A549 (cell line): ENCODE measurements at regions not wholly inside any gene's neighbourhood (a gene's known extent, or its start where the extent isn't known, plus 50 kb on each side); places are given as distances from the start of the nearest gene placed in this dataset.
"Not testable (repeated sequence)": the region's sequence is repeated elsewhere in the genome, so short reads cannot be mapped to it uniquely, and the experiment has no call there.

Source experiments
- PHF8 ChIP-seq: fragments of 200-600 bp; sonication (generic); IDR thresholded peaks from 2 replicates; pipeline ENCODE4 v1.6.1; 2016; ENCODE audit warnings: low read depth, mild to moderate bottlenecking, antibody characterized with exemption, moderate library complexity, borderline replicate concordance
- ZNF302 ChIP-seq: fragments of 250-450 bp; sonication (Bioruptor Pico); IDR thresholded peaks from 2 replicates; pipeline ENCODE4 v1.9.0; 2021; ENCODE audit warnings: inconsistent platforms, mild to moderate bottlenecking, moderate library complexity
- TF ChIP-seq, protein P1 (sequence below): IDR thresholded peaks from 2 replicates; pipeline ENCODE4 v1.6.1; 2012; ENCODE audit warnings: low read depth, borderline replicate concordance
- TF ChIP-seq, protein P2 (sequence below): fragments of >200 bp; sonication (Bioruptor Twin); formaldehyde crosslinking; IDR thresholded peaks from 3 replicates; pipeline ENCODE4 v1.5.1; 2016

DNA sequence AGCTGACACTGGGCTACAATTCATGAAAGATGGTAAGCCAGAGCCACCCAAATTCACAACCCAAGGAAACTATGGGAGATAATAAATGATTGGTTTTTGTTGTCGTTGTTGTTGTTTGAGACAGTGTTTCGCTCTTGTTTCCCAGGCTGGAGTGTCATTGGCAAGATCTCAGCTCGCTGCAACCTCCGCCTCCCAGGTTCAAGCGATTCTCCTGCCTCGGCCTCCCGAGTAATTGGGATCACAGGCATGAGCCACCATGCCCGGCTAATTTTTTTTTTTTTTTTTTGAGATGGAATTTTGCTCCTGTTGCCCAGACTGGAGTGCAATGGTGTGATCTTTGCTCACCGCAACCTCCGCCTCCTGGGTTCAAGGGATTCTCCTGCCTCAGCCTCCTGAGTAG, 65.9 kb upstream of the METTL9 start:
- TF ChIP-seq PHF8, ZNF302: not testable (repeated sequence)
- TF ChIP-seq, protein P1, sequence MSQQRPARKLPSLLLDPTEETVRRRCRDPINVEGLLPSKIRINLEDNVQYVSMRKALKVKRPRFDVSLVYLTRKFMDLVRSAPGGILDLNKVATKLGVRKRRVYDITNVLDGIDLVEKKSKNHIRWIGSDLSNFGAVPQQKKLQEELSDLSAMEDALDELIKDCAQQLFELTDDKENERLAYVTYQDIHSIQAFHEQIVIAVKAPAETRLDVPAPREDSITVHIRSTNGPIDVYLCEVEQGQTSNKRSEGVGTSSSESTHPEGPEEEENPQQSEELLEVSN, result not testable (repeated sequence)
- TF ChIP-seq, protein P2, sequence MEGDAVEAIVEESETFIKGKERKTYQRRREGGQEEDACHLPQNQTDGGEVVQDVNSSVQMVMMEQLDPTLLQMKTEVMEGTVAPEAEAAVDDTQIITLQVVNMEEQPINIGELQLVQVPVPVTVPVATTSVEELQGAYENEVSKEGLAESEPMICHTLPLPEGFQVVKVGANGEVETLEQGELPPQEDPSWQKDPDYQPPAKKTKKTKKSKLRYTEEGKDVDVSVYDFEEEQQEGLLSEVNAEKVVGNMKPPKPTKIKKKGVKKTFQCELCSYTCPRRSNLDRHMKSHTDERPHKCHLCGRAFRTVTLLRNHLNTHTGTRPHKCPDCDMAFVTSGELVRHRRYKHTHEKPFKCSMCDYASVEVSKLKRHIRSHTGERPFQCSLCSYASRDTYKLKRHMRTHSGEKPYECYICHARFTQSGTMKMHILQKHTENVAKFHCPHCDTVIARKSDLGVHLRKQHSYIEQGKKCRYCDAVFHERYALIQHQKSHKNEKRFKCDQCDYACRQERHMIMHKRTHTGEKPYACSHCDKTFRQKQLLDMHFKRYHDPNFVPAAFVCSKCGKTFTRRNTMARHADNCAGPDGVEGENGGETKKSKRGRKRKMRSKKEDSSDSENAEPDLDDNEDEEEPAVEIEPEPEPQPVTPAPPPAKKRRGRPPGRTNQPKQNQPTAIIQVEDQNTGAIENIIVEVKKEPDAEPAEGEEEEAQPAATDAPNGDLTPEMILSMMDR, result not testable (repeated sequence)
